ENCODE measurements at regions not wholly inside any gene's neighbourhood (a gene's known extent, or its start where the extent isn't known, plus 50 kb on each side); places are given as distances from the start of the nearest gene placed in this dataset.

GRCh38 chr1:199508653-199509052, 518.9 kb upstream of the NR5A2 start:
- no peak for TF ChIP-seq CTCF (IDR thresholded peaks at IDR 0.05)
- no peak for TF ChIP-seq POLR2AphosphoS5 (IDR thresholded peaks at IDR 0.05; ENCODE audit: low read depth, low read length)
- TF ChIP-seq REST (IDR thresholded peaks at IDR 0.05; ENCODE audit: insufficient read depth in 1 of 2, low read depth in 2 of 2, low read length in 1 of 2) = no peak
- no peak for TF ChIP-seq SIN3A (IDR thresholded peaks at IDR 0.05; ENCODE audit: borderline replicate concordance, insufficient read depth, low read depth, low read length)
